ENCODE measurements at regions not wholly inside any gene's neighbourhood (a gene's known extent, or its start where the extent isn't known, plus 50 kb on each side); places are given as distances from the start of the nearest gene placed in this dataset.

DNA sequence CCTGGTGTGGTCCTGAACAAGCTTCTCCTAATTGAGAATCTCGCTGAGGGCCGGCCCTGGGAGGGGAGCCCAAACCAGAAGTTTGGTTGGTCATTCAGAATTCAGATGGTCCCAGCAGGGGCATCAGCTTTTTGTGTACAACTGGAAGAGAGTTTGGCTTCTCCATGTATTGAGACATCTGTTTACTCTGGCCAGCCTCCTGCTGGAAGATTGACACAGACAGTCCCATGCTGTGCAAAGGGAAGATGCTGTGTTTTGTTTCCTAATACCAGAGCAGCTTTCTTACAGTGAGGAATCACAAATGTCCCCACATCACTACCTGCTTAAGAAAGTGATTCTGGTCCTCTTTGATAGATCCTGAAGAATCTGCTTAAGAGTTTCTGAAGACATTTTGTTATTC, 97.8 kb downstream of the PLEKHG1 start:
- Histone ChIP-seq H3K36me3 (ENCODE audit: insufficient read depth) (no peaks in the 10 kb centered on the region), H4K20me1 (ENCODE audit: insufficient read depth) (no peaks in the 10 kb centered on the region), H3K27me3 (ENCODE audit: insufficient read depth, low read depth) (no peaks in the 10 kb centered on the region), H3K9ac (no peak overlapping the region), H3K27ac (no peak overlapping the region), H2AFZ (ENCODE audit: low read depth) (no peak overlapping the region), H3K4me2 (no peak overlapping the region), H3K4me1 (ENCODE audit: low read depth, poor library complexity, severe bottlenecking) (no peaks in the 10 kb centered on the region), H3K79me2 (ENCODE audit: insufficient read depth, low read depth) (no peaks in the 10 kb centered on the region), H3K4me3 (IDR thresholded peaks at IDR 0.05; ENCODE audit: insufficient read depth, low read depth, low read length) (no peak overlapping the region)
- TF ChIP-seq, protein P1, sequence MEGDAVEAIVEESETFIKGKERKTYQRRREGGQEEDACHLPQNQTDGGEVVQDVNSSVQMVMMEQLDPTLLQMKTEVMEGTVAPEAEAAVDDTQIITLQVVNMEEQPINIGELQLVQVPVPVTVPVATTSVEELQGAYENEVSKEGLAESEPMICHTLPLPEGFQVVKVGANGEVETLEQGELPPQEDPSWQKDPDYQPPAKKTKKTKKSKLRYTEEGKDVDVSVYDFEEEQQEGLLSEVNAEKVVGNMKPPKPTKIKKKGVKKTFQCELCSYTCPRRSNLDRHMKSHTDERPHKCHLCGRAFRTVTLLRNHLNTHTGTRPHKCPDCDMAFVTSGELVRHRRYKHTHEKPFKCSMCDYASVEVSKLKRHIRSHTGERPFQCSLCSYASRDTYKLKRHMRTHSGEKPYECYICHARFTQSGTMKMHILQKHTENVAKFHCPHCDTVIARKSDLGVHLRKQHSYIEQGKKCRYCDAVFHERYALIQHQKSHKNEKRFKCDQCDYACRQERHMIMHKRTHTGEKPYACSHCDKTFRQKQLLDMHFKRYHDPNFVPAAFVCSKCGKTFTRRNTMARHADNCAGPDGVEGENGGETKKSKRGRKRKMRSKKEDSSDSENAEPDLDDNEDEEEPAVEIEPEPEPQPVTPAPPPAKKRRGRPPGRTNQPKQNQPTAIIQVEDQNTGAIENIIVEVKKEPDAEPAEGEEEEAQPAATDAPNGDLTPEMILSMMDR (conservative IDR thresholded peaks at IDR 0.05; ENCODE audit: low read depth, low read length): no peak

DNA sequence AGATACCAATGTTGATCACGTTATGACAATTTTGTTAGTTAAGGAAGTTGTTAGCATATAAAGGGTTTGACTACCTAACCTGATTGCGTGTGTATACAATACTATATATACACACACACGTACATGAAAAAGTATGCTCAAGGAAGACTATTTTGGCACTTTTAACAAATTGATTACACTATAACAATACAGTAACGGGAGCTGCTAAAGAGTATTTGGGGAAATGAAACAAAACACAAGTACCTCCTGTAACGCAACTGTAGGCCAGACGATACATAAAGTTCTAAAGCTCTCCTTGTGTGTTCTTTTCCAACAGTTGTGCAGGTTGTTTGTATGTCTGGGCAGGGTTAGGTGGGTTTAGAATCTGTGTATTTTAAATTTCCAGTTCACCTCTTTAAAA, 98.7 kb downstream of the PLEKHG1 start:
- H3K4me1 ChIP-seq (ENCODE audit: low read depth, poor library complexity, severe bottlenecking): no peaks in the 10 kb centered on the region
- no peaks in the 10 kb centered on the region for H4K20me1 ChIP-seq (ENCODE audit: insufficient read depth)
- TF ChIP-seq, protein P1 (conservative IDR thresholded peaks at IDR 0.05; ENCODE audit: low read depth, low read length): no peak
- no peaks in the 10 kb centered on the region for H3K27me3 ChIP-seq (ENCODE audit: insufficient read depth, low read depth)
- H3K9ac ChIP-seq: no peak overlapping the region
- no peak overlapping the region for H2AFZ ChIP-seq (ENCODE audit: low read depth)
- H3K4me2 ChIP-seq: no peak overlapping the region
- H3K79me2 ChIP-seq (ENCODE audit: insufficient read depth, low read depth): no peaks in the 10 kb centered on the region
- no peaks in the 10 kb centered on the region for H3K36me3 ChIP-seq (ENCODE audit: insufficient read depth)
- H3K27ac ChIP-seq: no peak overlapping the region
- H3K4me3 ChIP-seq (IDR thresholded peaks at IDR 0.05; ENCODE audit: insufficient read depth, low read depth, low read length): no peak overlapping the region

DNA sequence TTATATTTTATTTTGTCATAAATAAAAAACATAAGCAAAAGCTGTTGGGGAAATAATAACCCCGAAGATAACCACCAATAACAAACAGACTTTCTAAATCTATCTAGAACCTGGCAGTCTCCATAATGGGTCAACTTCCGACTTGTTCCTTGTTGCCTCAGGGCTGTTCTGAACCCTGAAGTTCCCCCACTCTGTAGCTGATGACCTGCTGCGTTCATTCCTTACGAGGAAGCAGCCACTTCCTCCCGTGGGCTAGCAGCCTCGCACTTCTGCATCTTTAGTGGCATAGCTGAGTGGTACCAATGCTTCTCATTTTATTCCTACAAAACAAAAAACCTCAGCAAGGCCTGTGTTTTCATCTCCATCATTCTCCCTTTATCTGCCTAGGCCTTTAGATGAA, 103.0 kb downstream of the PLEKHG1 start:
- no peak overlapping the region for H3K4me3 ChIP-seq (IDR thresholded peaks at IDR 0.05; ENCODE audit: insufficient read depth, low read depth, low read length)
- H2AFZ ChIP-seq (ENCODE audit: low read depth): no peak overlapping the region
- peaks cover 2% of the 10 kb centered on the region for H3K4me1 ChIP-seq (ENCODE audit: low read depth, poor library complexity, severe bottlenecking)
- no peak overlapping the region for H3K27ac ChIP-seq
- H3K27me3 ChIP-seq (ENCODE audit: insufficient read depth, low read depth): no peaks in the 10 kb centered on the region
- TF ChIP-seq, protein P1 (conservative IDR thresholded peaks at IDR 0.05; ENCODE audit: low read depth, low read length): no peak
- no peak overlapping the region for H3K4me2 ChIP-seq
- no peaks in the 10 kb centered on the region for H3K36me3 ChIP-seq (ENCODE audit: insufficient read depth)
- H3K79me2 ChIP-seq (ENCODE audit: insufficient read depth, low read depth): no peaks in the 10 kb centered on the region
- H4K20me1 ChIP-seq (ENCODE audit: insufficient read depth): no peaks in the 10 kb centered on the region
- H3K9ac ChIP-seq: no peak overlapping the region

DNA sequence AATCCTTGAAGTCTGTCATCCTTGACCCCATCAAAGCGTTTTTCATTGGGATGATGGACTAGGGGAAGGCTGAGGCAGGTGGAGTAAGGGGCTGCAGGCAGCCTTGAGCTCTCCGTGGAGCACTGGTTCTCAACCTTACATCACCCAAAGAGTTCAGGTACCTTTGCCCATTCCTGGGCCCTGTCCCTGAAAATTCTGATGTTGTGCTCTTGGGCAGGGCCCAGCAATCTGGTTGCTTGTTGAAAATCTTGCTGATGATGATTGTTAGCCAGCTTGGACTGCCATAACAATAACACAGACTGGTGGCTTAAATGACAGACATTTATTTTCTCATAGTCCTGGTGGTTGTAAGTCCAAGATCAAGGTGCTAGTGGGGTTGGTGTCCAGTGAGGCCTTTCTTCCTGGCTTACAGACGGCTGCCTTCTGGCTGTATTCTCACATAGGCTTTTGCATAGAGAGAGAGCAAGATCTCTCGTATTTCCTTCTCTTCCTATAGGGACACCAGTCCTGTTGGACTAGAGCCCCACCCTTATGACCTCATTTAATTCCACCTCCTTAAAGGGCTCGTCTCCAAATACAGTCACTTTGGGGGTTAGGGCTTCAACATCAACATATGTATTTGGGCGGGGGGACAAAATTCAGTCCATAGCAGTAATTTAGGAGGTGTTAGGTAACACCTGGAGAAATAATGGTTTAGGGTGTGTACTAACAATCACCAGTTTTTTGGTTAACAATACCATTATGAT, 104.9 kb downstream of the PLEKHG1 start:
- H3K9ac ChIP-seq: no peak overlapping the region
- TF ChIP-seq, protein P1 (conservative IDR thresholded peaks at IDR 0.05; ENCODE audit: low read depth, low read length): no peak
- no peak overlapping the region for H3K27ac ChIP-seq
- H3K36me3 ChIP-seq (ENCODE audit: insufficient read depth): no peaks in the 10 kb centered on the region
- peaks cover 20% of the 10 kb centered on the region for H3K4me1 ChIP-seq (ENCODE audit: low read depth, poor library complexity, severe bottlenecking)
- no peak overlapping the region for H3K4me3 ChIP-seq (IDR thresholded peaks at IDR 0.05; ENCODE audit: insufficient read depth, low read depth, low read length)
- H2AFZ ChIP-seq (ENCODE audit: low read depth): no peak overlapping the region
- H3K27me3 ChIP-seq (ENCODE audit: insufficient read depth, low read depth): no peaks in the 10 kb centered on the region
- no peaks in the 10 kb centered on the region for H3K79me2 ChIP-seq (ENCODE audit: insufficient read depth, low read depth)
- no peak overlapping the region for H3K4me2 ChIP-seq
- no peaks in the 10 kb centered on the region for H4K20me1 ChIP-seq (ENCODE audit: insufficient read depth)

Data from KMS-11 (cell line).